ENCODE measurements at regions not wholly inside any gene's neighbourhood (a gene's known extent, or its start where the extent isn't known, plus 50 kb on each side); places are given as distances from the start of the nearest gene placed in this dataset.

DNA sequence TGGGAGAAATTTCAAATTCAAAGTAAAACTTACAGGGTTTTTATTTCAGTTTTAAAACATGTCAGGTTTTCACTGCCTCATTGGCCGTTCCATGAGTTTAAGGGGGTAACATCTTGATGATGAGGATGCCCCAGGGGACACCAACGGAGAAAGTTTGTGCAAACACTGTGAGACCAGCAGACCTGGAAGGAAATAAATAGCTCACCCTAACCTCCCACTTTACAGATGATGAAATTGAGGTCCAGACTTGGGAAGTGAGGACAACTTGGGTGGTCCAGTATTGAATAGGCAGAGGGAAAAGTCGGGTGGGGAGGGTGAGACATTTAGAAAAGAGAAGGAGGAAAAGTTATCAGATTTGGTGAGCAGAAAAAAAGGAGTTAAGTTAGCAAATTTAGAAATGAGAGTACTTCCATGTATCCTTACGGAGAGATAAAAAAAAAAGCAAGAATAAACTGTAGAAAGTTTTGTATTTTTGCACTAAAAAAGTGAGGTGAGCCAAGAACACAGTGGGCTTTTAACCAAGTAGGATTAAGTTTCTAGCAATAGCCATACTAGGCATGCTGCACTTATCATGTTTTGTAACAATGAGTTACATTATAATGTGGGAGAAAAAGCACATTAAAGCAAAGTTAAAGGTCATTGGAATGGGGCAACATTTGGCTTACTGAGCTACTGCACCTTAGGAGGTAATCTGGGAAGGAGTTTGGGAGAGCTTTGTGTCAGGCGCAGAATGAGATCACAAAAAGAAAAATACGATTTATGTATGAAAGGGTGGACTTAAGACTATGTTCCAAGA, 125.1 kb downstream of the GAS1 start:
- Histone ChIP-seq H3K27ac (ENCODE audit: low read length) (no peak overlapping the region), H3K9ac (ENCODE audit: low read length) (no peak overlapping the region), H3F3A (ENCODE audit: low read length, unreplicated experiment) (no peaks in the 10 kb centered on the region), H3K4me1 (ENCODE audit: insufficient read depth, low read length) (no peaks in the 10 kb centered on the region), H3K36me3 (ENCODE audit: low read depth, low read length) (no peaks in the 10 kb centered on the region), H3K27me3 (ENCODE audit: low read length) (no peaks in the 10 kb centered on the region), H2AFZ (ENCODE audit: low read length) (no peak overlapping the region), H3K4me3 (ENCODE audit: low read length) (no peak overlapping the region), H3K79me2 (ENCODE audit: low read length) (no peaks in the 10 kb centered on the region), H3K9me2 (replicated peaks; ENCODE audit: low read length) (no peaks in the 10 kb centered on the region), H3K4me2 (ENCODE audit: low read length) (no peak overlapping the region), H3K9me3 (ENCODE audit: low read length) (no peaks in the 10 kb centered on the region), H4K20me1 (ENCODE audit: low read length) (no peaks in the 10 kb centered on the region)
- TF ChIP-seq EZH2phosphoT487 (IDR thresholded peaks at IDR 0.05; ENCODE audit: borderline replicate concordance, low read length) (no peak), EZH2 (IDR thresholded peaks at IDR 0.05; ENCODE audit: low read length, unreplicated experiment) (no peak)
- TF ChIP-seq, protein P1, sequence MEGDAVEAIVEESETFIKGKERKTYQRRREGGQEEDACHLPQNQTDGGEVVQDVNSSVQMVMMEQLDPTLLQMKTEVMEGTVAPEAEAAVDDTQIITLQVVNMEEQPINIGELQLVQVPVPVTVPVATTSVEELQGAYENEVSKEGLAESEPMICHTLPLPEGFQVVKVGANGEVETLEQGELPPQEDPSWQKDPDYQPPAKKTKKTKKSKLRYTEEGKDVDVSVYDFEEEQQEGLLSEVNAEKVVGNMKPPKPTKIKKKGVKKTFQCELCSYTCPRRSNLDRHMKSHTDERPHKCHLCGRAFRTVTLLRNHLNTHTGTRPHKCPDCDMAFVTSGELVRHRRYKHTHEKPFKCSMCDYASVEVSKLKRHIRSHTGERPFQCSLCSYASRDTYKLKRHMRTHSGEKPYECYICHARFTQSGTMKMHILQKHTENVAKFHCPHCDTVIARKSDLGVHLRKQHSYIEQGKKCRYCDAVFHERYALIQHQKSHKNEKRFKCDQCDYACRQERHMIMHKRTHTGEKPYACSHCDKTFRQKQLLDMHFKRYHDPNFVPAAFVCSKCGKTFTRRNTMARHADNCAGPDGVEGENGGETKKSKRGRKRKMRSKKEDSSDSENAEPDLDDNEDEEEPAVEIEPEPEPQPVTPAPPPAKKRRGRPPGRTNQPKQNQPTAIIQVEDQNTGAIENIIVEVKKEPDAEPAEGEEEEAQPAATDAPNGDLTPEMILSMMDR (conservative IDR thresholded peaks at IDR 0.05; ENCODE audit: low read depth, low read length): no peak
- ATAC-seq (no peak), DNase-seq (no peak)
- POLR2A ChIA-PET (ENCODE audit: unreplicated experiment): no interaction called here
- BruUV-seq (replicated peaks): no TSS peak
- CTCF ChIA-PET: no interaction called here
- intact Hi-C loops (cut with micrococcal nuclease): no loop called here

GRCh38 chr9:86821006-86821845, 126.1 kb downstream of the GAS1 start:
- Histone ChIP-seq H3K4me3 (ENCODE audit: low read length) (no peak overlapping the region), H3K9ac (ENCODE audit: low read length) (no peak overlapping the region), H3K9me3 (ENCODE audit: low read length) (no peaks in the 10 kb centered on the region), H3K4me2 (ENCODE audit: low read length) (no peak overlapping the region), H3K9me2 (replicated peaks; ENCODE audit: low read length) (no peaks in the 10 kb centered on the region), H3K79me2 (ENCODE audit: low read length) (no peaks in the 10 kb centered on the region), H4K20me1 (ENCODE audit: low read length) (no peaks in the 10 kb centered on the region), H3F3A (ENCODE audit: low read length, unreplicated experiment) (no peaks in the 10 kb centered on the region), H2AFZ (ENCODE audit: low read length) (no peak overlapping the region), H3K4me1 (ENCODE audit: insufficient read depth, low read length) (no peaks in the 10 kb centered on the region), H3K36me3 (ENCODE audit: low read depth, low read length) (no peaks in the 10 kb centered on the region), H3K27ac (ENCODE audit: low read length) (no peak overlapping the region), H3K27me3 (ENCODE audit: low read length) (no peaks in the 10 kb centered on the region)
- TF ChIP-seq EZH2 (IDR thresholded peaks at IDR 0.05; ENCODE audit: low read length, unreplicated experiment) (no peak), EZH2phosphoT487 (IDR thresholded peaks at IDR 0.05; ENCODE audit: borderline replicate concordance, low read length) (no peak)
- TF ChIP-seq, protein P1 (conservative IDR thresholded peaks at IDR 0.05; ENCODE audit: low read depth, low read length): no peak
- ChIA-PET CTCF (no interaction called here), POLR2A (ENCODE audit: unreplicated experiment) (no interaction called here)
- intact Hi-C loops (cut with micrococcal nuclease): no loop called here
- BruUV-seq (replicated peaks): no TSS peak
- ATAC-seq (no peak), DNase-seq (no peak)

GRCh38 chr9:86819552-86819951, 127.8 kb downstream of the GAS1 start:
- H3K36me3 ChIP-seq (ENCODE audit: low read depth, low read length): no peaks in the 10 kb centered on the region
- ChIA-PET CTCF (no interaction called here), POLR2A (ENCODE audit: unreplicated experiment) (no interaction called here)
- H3K27me3 ChIP-seq (ENCODE audit: low read length): no peaks in the 10 kb centered on the region
- no peak overlapping the region for H3K4me2 ChIP-seq (ENCODE audit: low read length)
- no peak for TF ChIP-seq EZH2phosphoT487 (IDR thresholded peaks at IDR 0.05; ENCODE audit: borderline replicate concordance, low read length)
- TF ChIP-seq, protein P1 (conservative IDR thresholded peaks at IDR 0.05; ENCODE audit: low read depth, low read length): no peak
- TF ChIP-seq EZH2 (IDR thresholded peaks at IDR 0.05; ENCODE audit: low read length, unreplicated experiment): no peak
- no peak overlapping the region for H2AFZ ChIP-seq (ENCODE audit: low read length)
- no peaks in the 10 kb centered on the region for H3K79me2 ChIP-seq (ENCODE audit: low read length)
- H4K20me1 ChIP-seq (ENCODE audit: low read length): no peaks in the 10 kb centered on the region
- ATAC-seq (no peak), DNase-seq (no peak)
- BruUV-seq (replicated peaks): no TSS peak
- H3K27ac ChIP-seq (ENCODE audit: low read length): no peak overlapping the region
- H3K9me3 ChIP-seq (ENCODE audit: low read length): no peaks in the 10 kb centered on the region
- H3K4me1 ChIP-seq (ENCODE audit: insufficient read depth, low read length): no peaks in the 10 kb centered on the region
- intact Hi-C loops (cut with micrococcal nuclease): no loop called here
- H3K9me2 ChIP-seq (replicated peaks; ENCODE audit: low read length): no peaks in the 10 kb centered on the region
- H3K9ac ChIP-seq (ENCODE audit: low read length): no peak overlapping the region
- no peaks in the 10 kb centered on the region for H3F3A ChIP-seq (ENCODE audit: low read length, unreplicated experiment)
- no peak overlapping the region for H3K4me3 ChIP-seq (ENCODE audit: low read length)

Measured in PC-3 (cell line).